RWPE2 (cell line): ENCODE measurements at regions not wholly inside any gene's neighbourhood (a gene's known extent, or its start where the extent isn't known, plus 50 kb on each side); places are given as distances from the start of the nearest gene placed in this dataset.

ENCODE experiments used
- ATAC-seq: fragments of 200-7000 bp; cut with Tn5 transposase; 3 replicates; pipeline ENCODE4 v1.9.1; 2021; ENCODE audit warnings: low read depth
- DNase-seq: peaks from one replicate; pipeline ENCODE4 v3.0.0-alpha.2; 2020; ENCODE audit warnings: low spot score
- H3K27ac ChIP-seq: fragments of 450-650 bp; 2 replicates; pipeline ENCODE4 v1.5.1; 2017; ENCODE audit warnings: mild to moderate bottlenecking; ENCODE audit not compliant: poor library complexity, severe bottlenecking
- H3K27me3 ChIP-seq: fragments of 250-450 bp; sonication (Bioruptor Pico); 2 replicates; pipeline ENCODE4 v1.5.1; 2021; ENCODE audit warnings: mild to moderate bottlenecking, moderate library complexity; ENCODE audit not compliant: insufficient read depth, poor library complexity, severe bottlenecking
- H3K36me3 ChIP-seq: fragments of 250-450 bp; sonication (Bioruptor Pico); 2 replicates; pipeline ENCODE4 v1.5.1; 2020; ENCODE audit warnings: low read depth, mild to moderate bottlenecking, moderate library complexity
- H3K4me1 ChIP-seq: fragments of 250-450 bp; sonication (Bioruptor Pico); 2 replicates; pipeline ENCODE4 v1.5.1; 2021; ENCODE audit warnings: mild to moderate bottlenecking, moderate library complexity; ENCODE audit not compliant: insufficient read depth, poor library complexity, severe bottlenecking
- H3K4me3 ChIP-seq: fragments of 250-450 bp; sonication (Bioruptor Pico); 2 replicates; pipeline ENCODE4 v1.5.1; 2021; ENCODE audit warnings: mild to moderate bottlenecking, moderate library complexity; ENCODE audit not compliant: severe bottlenecking
- H3K9me3 ChIP-seq: fragments of 250-450 bp; sonication (Bioruptor Pico); 2 replicates; pipeline ENCODE4 v1.5.1; 2021; ENCODE audit warnings: mild to moderate bottlenecking, moderate library complexity; ENCODE audit not compliant: severe bottlenecking
- TF ChIP-seq, protein P1 (sequence below): fragments of 450-650 bp; IDR thresholded peaks from one replicate; pipeline ENCODE4 v1.5.1; 2017; ENCODE audit warnings: mild to moderate bottlenecking, moderate library complexity; ENCODE audit not compliant: poor library complexity, severe bottlenecking

DNA sequence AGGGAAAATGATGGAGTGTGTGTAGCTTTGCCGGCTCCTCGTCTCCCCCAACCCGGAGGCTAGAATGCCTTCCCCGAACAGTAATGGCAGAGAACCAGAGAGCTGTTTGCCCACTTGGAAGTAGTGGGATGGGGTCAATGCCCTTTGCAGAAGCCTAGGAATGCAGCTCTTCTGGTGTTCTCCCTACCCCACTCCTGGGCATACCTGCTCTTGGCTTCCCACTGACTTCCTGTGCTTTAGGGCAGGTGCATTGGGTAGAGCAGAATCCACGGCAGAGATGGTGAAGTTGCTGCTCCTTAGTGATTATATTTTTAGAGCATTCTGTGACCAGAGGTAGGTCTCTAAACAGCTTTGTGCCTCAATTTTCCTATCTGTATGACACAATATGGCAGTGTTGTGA lies 134.6 kb downstream of the BOD1 start:
- Histone ChIP-seq H3K36me3 (no peaks in the 10 kb centered on the region), H3K4me3 (no peak overlapping the region), H3K27ac (no peak overlapping the region), H3K4me1 (peaks cover 4% of the 10 kb centered on the region), H3K27me3 (no peaks in the 10 kb centered on the region), H3K9me3 (no peaks in the 10 kb centered on the region)
- ATAC-seq = no peak
- TF ChIP-seq, protein P1, sequence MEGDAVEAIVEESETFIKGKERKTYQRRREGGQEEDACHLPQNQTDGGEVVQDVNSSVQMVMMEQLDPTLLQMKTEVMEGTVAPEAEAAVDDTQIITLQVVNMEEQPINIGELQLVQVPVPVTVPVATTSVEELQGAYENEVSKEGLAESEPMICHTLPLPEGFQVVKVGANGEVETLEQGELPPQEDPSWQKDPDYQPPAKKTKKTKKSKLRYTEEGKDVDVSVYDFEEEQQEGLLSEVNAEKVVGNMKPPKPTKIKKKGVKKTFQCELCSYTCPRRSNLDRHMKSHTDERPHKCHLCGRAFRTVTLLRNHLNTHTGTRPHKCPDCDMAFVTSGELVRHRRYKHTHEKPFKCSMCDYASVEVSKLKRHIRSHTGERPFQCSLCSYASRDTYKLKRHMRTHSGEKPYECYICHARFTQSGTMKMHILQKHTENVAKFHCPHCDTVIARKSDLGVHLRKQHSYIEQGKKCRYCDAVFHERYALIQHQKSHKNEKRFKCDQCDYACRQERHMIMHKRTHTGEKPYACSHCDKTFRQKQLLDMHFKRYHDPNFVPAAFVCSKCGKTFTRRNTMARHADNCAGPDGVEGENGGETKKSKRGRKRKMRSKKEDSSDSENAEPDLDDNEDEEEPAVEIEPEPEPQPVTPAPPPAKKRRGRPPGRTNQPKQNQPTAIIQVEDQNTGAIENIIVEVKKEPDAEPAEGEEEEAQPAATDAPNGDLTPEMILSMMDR = no peak
- no peak for DNase-seq

DNA sequence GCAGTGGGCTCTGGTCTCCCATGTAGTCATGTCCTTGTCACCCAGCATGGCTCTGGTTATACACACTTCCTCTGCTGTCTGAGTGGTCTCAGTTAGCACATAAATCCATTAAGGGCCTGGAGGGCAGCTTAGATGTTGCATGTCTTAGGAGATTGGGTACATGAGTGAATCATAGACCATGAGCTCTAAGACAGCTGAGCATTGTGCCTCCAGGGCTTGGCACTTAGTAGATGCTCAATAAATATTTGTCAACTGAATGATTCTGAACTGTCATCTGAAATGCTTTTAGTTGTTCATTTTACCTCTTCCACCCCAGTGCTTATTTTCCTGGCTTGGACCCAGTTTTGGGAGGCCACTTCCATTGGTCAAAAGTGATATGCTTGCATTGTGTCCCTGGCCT lies 135.6 kb downstream of the BOD1 start:
- Histone ChIP-seq H3K4me1 (peaks cover 4% of the 10 kb centered on the region), H3K27ac (no peak overlapping the region), H3K27me3 (no peaks in the 10 kb centered on the region), H3K4me3 (no peak overlapping the region), H3K36me3 (no peaks in the 10 kb centered on the region), H3K9me3 (no peaks in the 10 kb centered on the region)
- DNase-seq (no peak), ATAC-seq (no peak)
- TF ChIP-seq, protein P1 = no peak

DNA sequence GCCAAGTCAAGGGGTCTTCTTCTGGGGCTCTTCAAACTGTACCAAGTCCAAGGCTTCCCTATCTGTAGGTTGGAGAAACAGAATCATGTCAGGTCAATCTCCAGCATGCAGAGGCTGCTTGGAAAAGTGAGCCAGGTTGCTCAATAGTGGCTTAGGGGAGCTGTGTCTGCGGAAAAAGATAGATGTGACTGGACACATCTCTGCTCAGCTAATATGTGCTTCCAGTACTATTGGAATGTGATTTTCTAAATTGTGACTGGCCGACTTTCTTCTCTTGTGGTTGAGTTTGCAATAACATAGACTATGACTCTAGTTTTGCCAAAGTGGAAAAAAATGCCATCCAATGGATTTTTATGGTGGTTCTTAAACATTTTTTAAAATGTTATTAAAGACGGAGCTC lies 136.7 kb downstream of the BOD1 start:
- no peak for ATAC-seq
- DNase-seq = no peak
- TF ChIP-seq, protein P1 = no peak
- Histone ChIP-seq H3K27ac (no peak overlapping the region), H3K36me3 (no peaks in the 10 kb centered on the region), H3K4me1 (peaks cover 4% of the 10 kb centered on the region), H3K27me3 (no peaks in the 10 kb centered on the region), H3K4me3 (no peak overlapping the region), H3K9me3 (no peaks in the 10 kb centered on the region)

DNA sequence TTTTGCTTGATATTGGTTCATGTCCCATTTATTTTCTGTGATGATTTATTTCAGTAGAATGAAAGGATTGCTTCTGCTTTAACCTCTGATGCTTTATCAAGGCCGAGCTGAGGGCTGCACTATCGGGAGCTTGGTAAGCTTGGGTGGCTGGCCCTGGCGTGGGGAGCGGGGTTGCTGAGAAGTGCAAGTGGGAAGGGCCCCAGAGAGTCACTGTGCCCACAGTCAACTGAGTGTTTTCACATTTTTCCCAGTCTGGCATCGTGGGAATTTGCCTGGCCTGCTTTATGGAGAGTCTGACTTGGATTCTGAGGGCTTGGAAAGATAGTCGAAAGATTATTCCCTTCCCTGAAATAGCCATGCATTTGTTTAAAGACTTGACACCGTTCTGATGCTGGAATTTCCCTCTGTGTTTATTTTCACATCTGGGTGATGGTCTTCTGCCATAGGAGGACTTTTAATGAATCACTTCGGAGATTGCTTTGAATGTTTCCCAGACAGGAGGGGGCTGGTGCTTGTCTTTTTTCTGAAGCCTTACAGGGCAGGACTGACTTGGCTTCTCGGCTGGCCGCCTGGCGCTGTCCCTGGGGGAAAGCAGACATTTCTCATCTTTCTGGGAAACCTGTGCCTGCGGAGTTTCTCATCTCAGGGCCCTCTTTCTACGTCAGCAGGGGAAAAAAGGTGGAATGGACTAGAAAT lies 139.0 kb downstream of the BOD1 start:
- Histone ChIP-seq H3K27me3 (no peaks in the 10 kb centered on the region), H3K27ac (no peak overlapping the region), H3K4me1 (peaks cover 8% of the 10 kb centered on the region), H3K36me3 (no peaks in the 10 kb centered on the region), H3K4me3 (no peak overlapping the region), H3K9me3 (no peaks in the 10 kb centered on the region)
- no peak for ATAC-seq
- no peak for DNase-seq
- TF ChIP-seq, protein P1 = no peak

DNA sequence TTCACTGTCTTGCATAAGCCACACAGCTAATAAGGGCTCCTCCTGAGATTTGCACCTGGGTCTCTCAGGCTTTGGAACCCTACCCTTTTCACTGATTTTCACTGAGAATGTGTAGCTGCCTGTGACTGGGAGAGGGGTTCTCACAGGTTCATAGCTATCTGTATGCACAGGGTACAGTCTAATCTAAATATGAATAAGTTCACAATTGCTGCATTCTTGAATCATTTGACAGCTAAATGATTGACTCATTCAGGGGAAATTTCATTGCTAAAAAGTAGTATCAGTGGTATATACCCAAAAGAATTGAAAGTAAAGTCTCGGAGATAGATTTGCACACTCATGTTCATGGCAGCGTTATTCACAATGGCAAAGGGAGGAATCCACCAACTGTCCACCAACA lies 140.7 kb downstream of the BOD1 start:
- ATAC-seq (no peak), DNase-seq (no peak)
- Histone ChIP-seq H3K36me3 (no peaks in the 10 kb centered on the region), H3K4me1 (peaks cover 18% of the 10 kb centered on the region), H3K9me3 (no peaks in the 10 kb centered on the region), H3K27me3 (no peaks in the 10 kb centered on the region), H3K4me3 (no peak overlapping the region), H3K27ac (no peak overlapping the region)
- TF ChIP-seq, protein P1 = no peak
